Natural killer cell (primary cell): ENCODE measurements at regions not wholly inside any gene's neighbourhood (a gene's known extent, or its start where the extent isn't known, plus 50 kb on each side); places are given as distances from the start of the nearest gene placed in this dataset.
"Not testable (repeated sequence)": the region's sequence is repeated elsewhere in the genome, so short reads cannot be mapped to it uniquely, and the experiment has no call there.

ENCODE experiments used
- ATAC-seq, 3 donors: fragments of 150-1000 bp in 2 of 3; fragments of 200-7000 bp in 1 of 3; cut with Tn5 transposase; 1 replicate in 1 of 3; 2 replicates in 2 of 3; pipeline ENCODE4 v1.10.0; 2021; ENCODE audit warnings: mild to moderate bottlenecking in 2 of 3, moderate library complexity in 2 of 3
- DNase-seq, 2 donors: peaks; one replicate each; pipeline versions ENCODE4 v3.0.0 to v3.0.0-alpha.2; 2013 to 2021; ENCODE audit warnings: mixed read lengths in 1 of 2
- H3K27ac ChIP-seq: one replicate; pipeline ENCODE4 v1.5.1; 2013; ENCODE audit warnings: mild to moderate bottlenecking, low read length
- H3K27me3 ChIP-seq: one replicate; pipeline ENCODE4 v1.6.1; 2013; ENCODE audit warnings: low read length; ENCODE audit not compliant: control insufficient read depth, insufficient read depth
- H3K36me3 ChIP-seq: one replicate; pipeline ENCODE4 v1.6.1; 2013; ENCODE audit warnings: low read length; ENCODE audit not compliant: control insufficient read depth, insufficient read depth
- H3K4me1 ChIP-seq: one replicate; pipeline ENCODE4 v1.6.1; 2013; ENCODE audit warnings: low read length; ENCODE audit not compliant: control insufficient read depth, insufficient read depth
- H3K4me3 ChIP-seq: one replicate; pipeline ENCODE4 v1.5.1; 2013; ENCODE audit warnings: low read length
- H3K9me3 ChIP-seq: one replicate; pipeline ENCODE4 v1.6.1; 2013; ENCODE audit warnings: low read length; ENCODE audit not compliant: control insufficient read depth, insufficient read depth
- H3K27ac Mint-ChIP-seq, 2 donors: one replicate each; pipeline ENCODE4 v1.8.0; 2022; ENCODE audit warnings: mild to moderate bottlenecking in 2 of 2, mixed read lengths in 2 of 2, moderate library complexity in 1 of 2
- H3K27me3 Mint-ChIP-seq, 2 donors: one replicate each; pipeline ENCODE4 v1.8.0; 2022; ENCODE audit warnings: low read depth in 2 of 2, mixed read lengths in 2 of 2
- H3K36me3 Mint-ChIP-seq: one replicate; pipeline ENCODE4 v1.8.0; 2022; ENCODE audit warnings: mixed read lengths
- H3K4me1 Mint-ChIP-seq, 2 donors: one replicate each; pipeline ENCODE4 v1.8.0; 2022; ENCODE audit warnings: mixed read lengths in 2 of 2
- H3K4me3 Mint-ChIP-seq: one replicate; pipeline ENCODE4 v1.8.0; 2022; ENCODE audit warnings: mild to moderate bottlenecking, moderate library complexity, mixed read lengths
- H3K9me3 Mint-ChIP-seq, 2 donors: one replicate each; pipeline ENCODE4 v1.8.0; 2022; ENCODE audit warnings: mixed read lengths in 2 of 2
- WGBS: methylation state at CpG from one replicate; pipeline ENCODE4 v1.1.7; 2013; ENCODE audit warnings: missing lambda C conversion rate; ENCODE audit not compliant: insufficient coverage; 5-methylcytosine and 5-hydroxymethylcytosine counted together
- intact Hi-C: fragments of 100-400 bp; cut with micrococcal nuclease; formaldehyde crosslinking; loops from one replicate; pipeline ENCODE4 v1.14.2; 2022
- TF ChIP-seq, protein P1 (sequence below): fragments of 200-600 bp; IDR thresholded peaks from one replicate; pipeline ENCODE4 v1.8.0; 2022; ENCODE audit warnings: antibody characterized with exemption

DNA sequence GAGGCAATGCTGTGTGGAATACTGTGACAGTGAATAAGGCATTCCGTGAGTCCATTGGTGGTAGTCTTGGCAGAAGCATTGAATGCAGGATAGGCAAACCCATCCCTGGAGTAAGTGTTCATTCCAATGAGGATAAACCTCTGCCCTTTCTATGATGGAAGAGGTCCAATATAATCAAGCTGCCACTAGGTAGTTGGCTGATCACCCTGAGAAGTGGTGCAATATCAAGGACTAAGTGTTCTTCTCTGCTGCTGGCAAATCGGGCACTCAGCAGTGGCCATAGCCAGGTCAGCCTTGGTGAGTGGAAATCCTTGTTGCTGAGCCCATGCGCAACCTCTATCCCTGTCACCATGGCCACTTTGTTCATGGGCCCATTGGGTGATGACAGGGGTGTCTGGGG lies 70.1 kb downstream of the FBXO4 start:
- DNase-seq, result no peak
- Histone ChIP-seq H3K9me3 (no peaks in the 10 kb centered on the region), H3K36me3 (no peaks in the 10 kb centered on the region), H3K4me3 (no peak overlapping the region), H3K4me1 (no peaks in the 10 kb centered on the region), H3K27ac (no peak overlapping the region), H3K27me3 (no peaks in the 10 kb centered on the region)
- 83% methylated on average over 3 of the region's 3 CpGs for WGBS
- ATAC-seq, result no peak
- Mint-ChIP-seq H3K9me3 (no peaks in the 10 kb centered on the region), H3K36me3 (no peaks in the 10 kb centered on the region), H3K27me3 (peaks cover 2 to 9% of the 10 kb centered on the region in 2 donors), H3K4me3 (no peak overlapping the region), H3K27ac (no peak overlapping the region), H3K4me1 (no peaks in the 10 kb centered on the region)
- TF ChIP-seq, protein P1, sequence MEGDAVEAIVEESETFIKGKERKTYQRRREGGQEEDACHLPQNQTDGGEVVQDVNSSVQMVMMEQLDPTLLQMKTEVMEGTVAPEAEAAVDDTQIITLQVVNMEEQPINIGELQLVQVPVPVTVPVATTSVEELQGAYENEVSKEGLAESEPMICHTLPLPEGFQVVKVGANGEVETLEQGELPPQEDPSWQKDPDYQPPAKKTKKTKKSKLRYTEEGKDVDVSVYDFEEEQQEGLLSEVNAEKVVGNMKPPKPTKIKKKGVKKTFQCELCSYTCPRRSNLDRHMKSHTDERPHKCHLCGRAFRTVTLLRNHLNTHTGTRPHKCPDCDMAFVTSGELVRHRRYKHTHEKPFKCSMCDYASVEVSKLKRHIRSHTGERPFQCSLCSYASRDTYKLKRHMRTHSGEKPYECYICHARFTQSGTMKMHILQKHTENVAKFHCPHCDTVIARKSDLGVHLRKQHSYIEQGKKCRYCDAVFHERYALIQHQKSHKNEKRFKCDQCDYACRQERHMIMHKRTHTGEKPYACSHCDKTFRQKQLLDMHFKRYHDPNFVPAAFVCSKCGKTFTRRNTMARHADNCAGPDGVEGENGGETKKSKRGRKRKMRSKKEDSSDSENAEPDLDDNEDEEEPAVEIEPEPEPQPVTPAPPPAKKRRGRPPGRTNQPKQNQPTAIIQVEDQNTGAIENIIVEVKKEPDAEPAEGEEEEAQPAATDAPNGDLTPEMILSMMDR, result no peak
- intact Hi-C loops, result no loop called here

DNA sequence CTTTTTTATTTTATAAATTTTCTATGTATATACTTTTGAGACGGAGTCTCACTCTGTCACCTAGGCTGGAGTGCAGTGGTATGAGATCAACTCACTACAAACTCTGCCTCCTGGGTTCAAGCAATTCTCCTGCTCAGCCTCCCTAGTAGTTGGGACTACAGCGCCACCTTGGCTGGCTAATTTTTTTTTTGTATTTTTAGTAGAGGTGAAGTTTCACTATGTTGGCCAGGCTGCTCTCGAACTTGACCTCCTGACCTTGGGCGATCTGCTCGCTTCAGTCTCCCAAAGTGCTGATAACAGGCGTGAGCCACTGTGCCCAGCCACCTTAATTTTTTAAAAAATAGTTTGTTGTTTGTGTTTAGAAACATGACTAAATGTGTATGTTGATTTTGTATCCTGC lies 76.6 kb downstream of the FBXO4 start:
- DNase-seq, result no peak
- H3K27me3 Mint-ChIP-seq, result peaks cover 4 to 23% of the 10 kb centered on the region in 2 donors
- no peaks in the 10 kb centered on the region for H3K4me1 Mint-ChIP-seq
- Histone ChIP-seq H3K27me3 (no peaks in the 10 kb centered on the region), H3K4me1 (no peaks in the 10 kb centered on the region), H3K9me3 (no peaks in the 10 kb centered on the region), H3K4me3 (no peak overlapping the region), H3K27ac (no peak overlapping the region), H3K36me3 (no peaks in the 10 kb centered on the region)
- no peak overlapping the region for H3K27ac Mint-ChIP-seq
- ATAC-seq, result no peak
- intact Hi-C loops, result no loop called here
- H3K36me3 Mint-ChIP-seq, result no peaks in the 10 kb centered on the region
- TF ChIP-seq, protein P1, result no peak
- WGBS, result 92% methylated on average over 4 of the region's 6 CpGs
- no peak overlapping the region for H3K4me3 Mint-ChIP-seq
- peaks cover 2% of the 10 kb centered on the region in 2 donors for H3K9me3 Mint-ChIP-seq

DNA sequence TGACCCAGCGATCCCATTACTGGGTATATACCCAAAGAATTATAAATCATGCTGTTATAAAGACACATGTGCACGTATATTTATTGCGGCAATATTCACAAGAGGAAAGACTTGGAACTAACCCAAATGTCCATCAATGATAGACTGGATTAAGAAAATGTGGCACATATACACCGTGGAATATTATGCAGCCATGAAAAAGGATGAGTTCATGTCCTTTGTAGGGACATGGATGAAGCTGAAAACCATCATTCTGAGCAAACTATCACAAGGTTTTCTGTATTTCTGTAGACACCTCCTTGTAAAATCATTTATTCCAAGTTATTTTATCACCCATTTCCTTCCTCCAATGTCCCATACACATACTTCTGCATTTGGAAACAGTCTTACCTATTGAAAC lies 78.8 kb downstream of the FBXO4 start:
- WGBS, result 100% methylated on average over 4 of the region's 4 CpGs
- H3K27me3 ChIP-seq, H3K4me1 ChIP-seq, H3K9me3 ChIP-seq, H3K4me1 Mint-ChIP-seq, intact Hi-C loops, H3K27ac ChIP-seq, H3K27ac Mint-ChIP-seq, ATAC-seq, H3K4me3 ChIP-seq, H3K4me3 Mint-ChIP-seq, DNase-seq, H3K36me3 Mint-ChIP-seq, H3K36me3 ChIP-seq, H3K9me3 Mint-ChIP-seq: not testable (repeated sequence)
- H3K27me3 Mint-ChIP-seq, result peaks cover 4 to 23% of the 10 kb centered on the region in 2 donors

- TF ChIP-seq, protein P1, result peak; percentile 80
- Mint-ChIP-seq H3K36me3 (no peaks in the 10 kb centered on the region), H3K4me1 (no peaks in the 10 kb centered on the region), H3K9me3 (peaks cover 2% of the 10 kb centered on the region in 2 donors), H3K27ac (no peak overlapping the region), H3K27me3 (peaks cover 2 to 23% of the 10 kb centered on the region in 2 donors), H3K4me3 (no peak overlapping the region)
- ATAC-seq (peak in 1 of 3 donors; percentile 38), DNase-seq (peak in 1 of 2 donors; percentile 22)
- intact Hi-C loops, result loop anchor here (5.0 kb wide), 2 partner anchors 148 to 762 kb away; no protein-coding TSS in a partner anchor
- H3K4me1 ChIP-seq, result no peaks in the 10 kb centered on the region
- H3K9me3 ChIP-seq, result no peaks in the 10 kb centered on the region
- H3K36me3 ChIP-seq, result no peaks in the 10 kb centered on the region
- no peak overlapping the region for H3K27ac ChIP-seq
- no peak overlapping the region for H3K4me3 ChIP-seq
- H3K27me3 ChIP-seq, result no peaks in the 10 kb centered on the region
- WGBS, result 10% methylated on average over 1 of the region's 1 CpG
These were observed 80.6 kb downstream of the FBXO4 start for GRCh38 chr5:42005561-42006153.
